DMS153 treated with DMSO at 0.1 percent for 48 hours (cell line): ENCODE measurements at regions not wholly inside any gene's neighbourhood (a gene's known extent, or its start where the extent isn't known, plus 50 kb on each side); places are given as distances from the start of the nearest gene placed in this dataset.
"Not testable (repeated sequence)": the region's sequence is repeated elsewhere in the genome, so short reads cannot be mapped to it uniquely, and the experiment has no call there.

Experiments
- DNase-seq: peaks from one replicate; lab custom pipeline; 2025; ENCODE audit not compliant: unreplicated experiment; lab: John Stamatoyannopoulos, UW

DNA sequence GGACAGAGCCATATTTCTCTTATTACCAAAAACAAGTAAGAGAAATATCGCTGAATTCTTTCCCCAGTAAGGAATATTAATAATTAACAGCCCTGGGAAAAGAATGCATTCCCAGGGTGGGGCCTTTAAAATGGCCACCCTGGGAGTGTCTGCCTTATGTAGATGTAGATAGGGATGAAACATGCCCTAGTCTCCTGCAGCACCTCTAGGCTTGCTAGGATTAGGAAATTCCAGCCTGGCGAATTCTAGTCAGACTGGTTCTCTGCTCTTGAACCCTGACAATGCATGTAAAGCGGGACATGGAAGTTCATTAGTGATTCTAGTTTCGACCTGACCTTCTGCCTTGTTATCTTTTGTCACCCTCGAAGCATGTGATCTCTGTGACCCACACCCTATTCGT, 405.2 kb upstream of the MAP2 start:
- DNase-seq, result not testable (repeated sequence)

DNA sequence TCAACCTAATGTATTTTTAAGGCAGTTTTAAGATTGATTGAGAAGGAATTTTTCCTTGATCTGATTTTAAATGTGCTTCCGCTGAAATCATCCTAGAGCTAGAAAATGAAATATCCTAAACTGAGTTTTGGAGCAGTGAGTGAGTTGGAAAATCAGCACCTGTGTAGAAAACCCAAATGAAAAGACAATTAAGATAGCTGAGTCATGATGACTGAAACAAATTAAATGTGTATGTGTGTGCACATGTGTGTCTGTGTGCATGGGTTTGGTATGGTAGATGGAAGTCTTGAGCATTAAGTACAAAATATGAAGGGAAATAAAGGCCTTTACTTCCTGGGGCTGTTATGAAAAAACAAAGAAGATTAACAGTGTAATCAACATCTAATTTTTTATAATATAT, 394.6 kb upstream of the MAP2 start:
- DNase-seq, result no peak

GRCh38 chr2:209044307-209044706, 379.5 kb upstream of the MAP2 start:
- no peak for DNase-seq

DNA sequence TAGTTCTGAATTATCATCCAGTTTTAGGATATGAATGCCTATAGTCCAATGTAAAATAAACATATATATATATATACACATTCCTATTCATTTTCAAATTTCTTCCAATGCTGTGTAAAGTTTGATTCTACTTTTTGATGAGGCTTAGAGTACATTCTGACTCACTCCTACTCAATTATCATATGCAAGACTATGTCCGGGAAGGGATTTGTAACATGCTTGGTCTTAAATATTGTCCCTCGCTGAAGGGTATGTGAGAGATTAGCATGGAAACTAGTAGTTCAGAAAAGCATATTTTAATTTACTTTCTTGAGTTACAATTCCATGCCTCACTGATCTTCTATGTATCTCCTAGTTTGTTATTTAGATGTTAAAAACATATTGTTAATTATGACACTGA, 377.7 kb upstream of the MAP2 start:
- DNase-seq, result no peak

GRCh38 chr2:209049608-209050007, 374.2 kb upstream of the MAP2 start:
- no peak for DNase-seq

GRCh38 chr2:209062210-209062609, 361.6 kb upstream of the MAP2 start:
- DNase-seq, result no peak

DNA sequence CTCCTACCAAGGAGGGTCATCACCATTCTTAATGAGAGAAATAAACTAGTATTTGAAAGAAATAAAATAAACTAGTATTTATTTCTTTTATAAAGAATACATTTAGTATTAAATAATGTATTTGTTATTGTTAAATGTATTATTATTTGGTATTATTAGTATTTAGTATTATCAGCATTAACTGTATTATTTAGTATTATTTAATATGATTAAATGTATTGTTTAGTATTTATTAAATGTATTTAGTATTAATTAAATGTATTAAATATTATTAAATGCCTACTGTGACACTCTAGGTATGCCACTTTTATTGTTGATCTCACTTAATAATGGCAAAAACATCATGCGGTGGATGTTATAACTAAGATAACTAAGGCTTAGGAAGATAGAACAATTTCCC, 353.6 kb upstream of the MAP2 start:
- DNase-seq, result no peak

- no peak for DNase-seq
These were observed 350.7 kb upstream of the MAP2 start for GRCh38 chr2:209073151-209073550.

GRCh38 chr2:209074711-209075110, 349.1 kb upstream of the MAP2 start:
- no peak for DNase-seq

DNA sequence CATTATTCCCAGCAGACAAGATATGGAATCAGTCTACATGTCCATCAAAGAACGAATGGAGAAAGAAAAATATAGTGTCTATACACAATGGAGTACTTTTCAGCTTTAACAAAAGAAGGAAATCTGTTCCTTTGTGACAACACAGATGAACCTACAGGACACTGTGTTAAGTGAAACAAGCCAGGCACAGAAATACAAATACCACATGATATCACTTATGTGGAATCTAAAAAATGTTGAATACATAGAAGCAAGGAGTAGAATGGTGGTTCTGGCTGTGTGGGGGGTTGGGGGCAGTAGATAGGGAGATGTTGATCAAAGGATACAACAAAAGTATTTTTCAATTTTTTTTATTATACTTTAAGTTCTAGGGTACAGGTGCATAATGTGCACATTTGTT, 347.7 kb upstream of the MAP2 start:
- DNase-seq, result no peak

DNA sequence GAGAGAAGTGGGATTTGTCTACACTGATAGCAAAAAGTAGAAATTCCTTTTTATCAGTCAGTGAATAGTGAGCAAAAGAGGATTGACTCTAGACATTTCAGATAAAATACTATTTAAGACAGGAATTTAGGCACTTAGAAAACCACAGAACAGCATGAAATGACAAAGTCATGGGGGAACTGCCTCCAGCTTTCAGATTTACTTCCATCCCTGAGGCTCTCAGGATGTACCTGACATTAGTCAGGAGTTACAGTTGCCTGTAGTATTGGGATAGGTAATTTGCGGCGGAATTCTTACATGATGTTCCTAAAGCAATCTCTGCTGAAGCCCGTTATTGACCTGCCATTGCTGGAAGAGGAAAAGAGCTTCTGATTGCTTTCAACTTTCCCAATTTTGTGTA, 337.1 kb upstream of the MAP2 start:
- no peak for DNase-seq

GRCh38 chr2:209091056-209091455, 332.8 kb upstream of the MAP2 start:
- no peak for DNase-seq

DNA sequence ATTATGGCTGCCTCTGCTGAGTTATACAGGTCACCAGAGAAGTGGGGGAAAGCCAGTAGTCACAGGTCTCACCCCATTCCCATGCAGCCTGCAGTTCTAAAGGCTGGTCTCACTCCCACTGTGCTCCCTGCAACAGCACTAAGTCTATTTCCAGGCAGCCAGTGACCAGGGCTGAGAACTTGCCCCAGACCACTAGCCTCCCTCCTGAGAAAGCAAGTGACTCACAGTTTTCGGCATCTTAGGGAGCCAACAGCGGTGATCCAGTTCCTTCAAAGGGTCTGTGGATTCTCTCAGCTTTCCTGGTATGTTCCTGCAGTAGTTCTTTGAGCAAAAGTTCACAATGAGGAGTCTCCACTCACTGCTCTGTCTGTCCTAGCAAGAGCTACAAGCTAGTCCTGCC, 329.6 kb upstream of the MAP2 start:
- DNase-seq, result no peak

GRCh38 chr2:209095432-209095831, 328.4 kb upstream of the MAP2 start:
- DNase-seq, result no peak

GRCh38 chr2:209097168-209097567, 326.7 kb upstream of the MAP2 start:
- DNase-seq, result no peak

GRCh38 chr2:209102319-209102718, 321.5 kb upstream of the MAP2 start:
- no peak for DNase-seq

DNA sequence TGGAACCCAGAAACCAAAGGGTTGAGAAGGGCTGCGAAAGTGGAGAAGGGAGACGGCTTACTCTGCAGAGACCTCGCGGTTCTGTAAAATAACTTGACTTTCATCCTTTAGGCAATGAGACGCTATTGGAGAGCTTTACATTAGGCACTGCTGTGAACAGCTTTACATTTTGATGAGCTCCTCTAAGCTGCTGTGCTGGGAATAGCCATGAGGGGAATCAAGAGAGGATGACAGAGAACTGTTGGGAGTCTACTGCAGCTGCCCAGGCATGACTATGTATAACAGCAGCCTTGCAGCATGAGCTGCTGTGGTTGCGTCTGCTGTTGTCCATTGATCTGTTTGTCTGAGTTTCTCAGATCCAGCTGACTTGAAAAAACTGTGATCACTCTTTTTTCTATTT, 310.8 kb upstream of the MAP2 start:
- no peak for DNase-seq

- no peak for DNase-seq
These were observed 309.1 kb upstream of the MAP2 start for GRCh38 chr2:209114588-209115240.

GRCh38 chr2:209121691-209122090, 302.2 kb upstream of the MAP2 start:
- no peak for DNase-seq

DNA sequence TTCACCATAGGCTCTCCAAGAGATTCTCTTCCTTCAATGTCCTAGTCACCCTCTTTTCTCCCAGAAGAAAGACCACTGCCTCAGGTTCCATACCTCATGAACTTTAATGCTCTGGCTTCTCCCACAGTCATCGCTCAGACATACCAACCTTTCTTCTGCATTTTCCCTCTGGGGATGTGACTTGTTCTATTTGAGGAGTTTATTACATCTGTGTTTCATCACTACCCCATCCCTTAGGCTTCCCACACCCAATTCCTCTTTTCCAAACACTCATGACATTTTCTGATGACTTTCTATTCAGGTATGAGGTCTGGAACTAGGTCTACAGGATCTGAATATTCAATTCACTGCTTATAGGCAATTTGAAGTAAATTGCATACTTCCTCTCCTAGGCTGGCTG, 298.6 kb upstream of the MAP2 start:
- DNase-seq, result no peak

DNA sequence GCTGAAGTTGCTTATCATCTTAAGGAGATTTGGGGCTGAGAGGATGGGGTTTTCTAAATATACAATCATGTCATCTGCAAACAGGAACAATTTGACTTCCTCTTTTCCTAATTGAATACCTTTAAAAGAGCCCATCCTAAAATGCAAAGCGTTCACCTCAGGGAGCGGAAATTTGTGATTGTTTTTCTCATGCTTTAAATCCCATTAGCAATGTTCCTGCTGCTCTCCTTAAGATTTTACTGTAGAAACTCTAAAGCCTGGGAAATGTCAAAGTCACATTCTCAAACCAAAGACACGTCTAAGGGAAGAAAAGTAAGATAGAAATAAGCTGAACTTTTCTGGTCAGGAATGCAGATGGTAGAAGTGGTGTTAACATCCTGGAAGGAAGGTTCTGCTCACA, 285.8 kb upstream of the MAP2 start:
- no peak for DNase-seq

DNA sequence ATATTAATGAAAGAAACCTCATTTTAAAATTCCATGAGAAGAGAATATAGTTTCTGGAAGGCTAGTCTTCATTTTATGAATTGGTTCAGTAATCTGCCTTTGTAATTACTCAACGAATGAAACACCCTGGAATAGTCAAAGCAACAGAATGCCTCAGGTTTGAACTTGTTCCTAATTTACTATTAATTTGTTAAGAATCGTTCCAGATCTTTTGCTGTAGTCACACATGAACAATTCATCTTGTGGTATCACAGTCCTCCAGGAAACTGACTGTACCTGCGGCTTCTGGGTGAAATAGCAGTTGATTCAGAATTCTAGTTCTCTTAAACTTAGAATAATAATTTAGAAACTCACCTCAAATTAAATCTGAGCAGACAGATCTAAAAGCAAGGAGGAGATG, 282.7 kb upstream of the MAP2 start:
- no peak for DNase-seq

DNA sequence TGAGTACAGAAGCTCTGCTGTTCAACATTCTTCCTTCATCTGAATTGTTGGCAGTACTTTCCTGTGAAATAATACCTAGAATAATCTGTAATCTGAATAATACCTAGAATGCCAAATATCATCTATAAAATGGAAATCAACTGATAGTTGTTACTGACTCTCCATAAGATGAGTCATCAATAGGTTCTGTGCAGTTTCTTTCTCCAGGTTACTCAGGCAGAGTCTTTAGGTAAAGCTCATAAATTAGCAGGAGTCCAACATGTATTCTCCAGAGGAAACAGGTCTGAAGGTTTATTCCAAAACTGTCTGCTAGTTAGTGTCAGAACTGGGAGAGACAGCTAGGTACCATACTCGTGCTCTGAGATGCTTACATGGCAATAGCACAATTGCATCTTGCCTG, 282.0 kb upstream of the MAP2 start:
- DNase-seq, result no peak
